GM19240 (cell line): ENCODE measurements at regions not wholly inside any gene's neighbourhood (a gene's known extent, or its start where the extent isn't known, plus 50 kb on each side); places are given as distances from the start of the nearest gene placed in this dataset.

Experiments
- DNase-seq: peaks from one replicate; pipeline ENCODE4 v3.0.0; 2011; ENCODE audit warnings: low spot score; ENCODE audit not compliant: insufficient read length

- no peak for DNase-seq
Measured at GRCh38 chr16:73605309-73605708, 557.4 kb upstream of the ZFHX3 start.

GRCh38 chr16:73601911-73602310 lies 554.0 kb upstream of the ZFHX3 start:
- no peak for DNase-seq

- DNase-seq, result no peak
Measured at GRCh38 chr16:73599870-73600269, 551.9 kb upstream of the ZFHX3 start.

GRCh38 chr16:73599351-73599750 lies 551.4 kb upstream of the ZFHX3 start:
- no peak for DNase-seq

GRCh38 chr16:73584157-73584556 lies 536.2 kb upstream of the ZFHX3 start:
- DNase-seq, result no peak

GRCh38 chr16:73572135-73572828 lies 524.4 kb upstream of the ZFHX3 start:
- no peak for DNase-seq

- no peak for DNase-seq
Measured at GRCh38 chr16:73569266-73569980, 521.5 kb upstream of the ZFHX3 start.

GRCh38 chr16:73568769-73569168 lies 520.8 kb upstream of the ZFHX3 start:
- no peak for DNase-seq

GRCh38 chr16:73565925-73566324 lies 518.0 kb upstream of the ZFHX3 start:
- no peak for DNase-seq

- DNase-seq, result no peak
Measured at GRCh38 chr16:73565263-73565662, 517.3 kb upstream of the ZFHX3 start.

- DNase-seq, result no peak
Measured at GRCh38 chr16:73563709-73564108, 515.8 kb upstream of the ZFHX3 start.

GRCh38 chr16:73560497-73560896 lies 512.6 kb upstream of the ZFHX3 start:
- no peak for DNase-seq

GRCh38 chr16:73558219-73558618 lies 510.3 kb upstream of the ZFHX3 start:
- DNase-seq, result no peak

GRCh38 chr16:73553941-73554660 lies 506.2 kb upstream of the ZFHX3 start:
- no peak for DNase-seq

GRCh38 chr16:73549984-73550631 lies 502.2 kb upstream of the ZFHX3 start:
- no peak for DNase-seq

- DNase-seq, result no peak
Measured at GRCh38 chr16:73547552-73548403, 499.9 kb upstream of the ZFHX3 start.

- no peak for DNase-seq
Measured at GRCh38 chr16:73546341-73546845, 498.5 kb upstream of the ZFHX3 start.

GRCh38 chr16:73545755-73546154 lies 497.8 kb upstream of the ZFHX3 start:
- DNase-seq, result no peak

- no peak for DNase-seq
Measured at GRCh38 chr16:73545290-73545689, 497.4 kb upstream of the ZFHX3 start.

GRCh38 chr16:73544826-73545225 lies 496.9 kb upstream of the ZFHX3 start:
- DNase-seq, result no peak
